Trophoblast cell (in vitro differentiated cells and primary cell): ENCODE measurements at regions not wholly inside any gene's neighbourhood (a gene's known extent, or its start where the extent isn't known, plus 50 kb on each side); places are given as distances from the start of the nearest gene placed in this dataset.
"Not testable (repeated sequence)": the region's sequence is repeated elsewhere in the genome, so short reads cannot be mapped to it uniquely, and the experiment has no call there.

ENCODE experiments used
- DNase-seq, 2 donors: peaks; one replicate each; pipeline ENCODE4 v3.0.0-alpha.2; 2016
- H2AFZ ChIP-seq: 2 replicates; pipeline ENCODE4 v1.6.1; 2013; ENCODE audit warnings: low read length, moderate library complexity, mild to moderate bottlenecking; ENCODE audit not compliant: insufficient read depth, poor library complexity
- H2AK5ac ChIP-seq: 2 replicates; pipeline ENCODE4 v1.6.1; 2013; ENCODE audit warnings: mild to moderate bottlenecking, low read length
- H2BK120ac ChIP-seq: 2 replicates; pipeline ENCODE4 v1.6.1; 2013; ENCODE audit warnings: low read length, mild to moderate bottlenecking, moderate library complexity; ENCODE audit not compliant: insufficient read depth, poor library complexity
- H2BK12ac ChIP-seq: 2 replicates; pipeline ENCODE4 v1.6.1; 2013; ENCODE audit warnings: mild to moderate bottlenecking, low read length, moderate library complexity
- H2BK5ac ChIP-seq: 2 replicates; pipeline ENCODE4 v1.6.1; 2013; ENCODE audit warnings: low read length, low read depth, moderate library complexity, mild to moderate bottlenecking; ENCODE audit not compliant: poor library complexity
- H3K14ac ChIP-seq: 2 replicates; pipeline ENCODE4 v1.6.1; 2013; ENCODE audit warnings: mild to moderate bottlenecking, low read length
- H3K18ac ChIP-seq: 2 replicates; pipeline ENCODE4 v1.6.1; 2013; ENCODE audit warnings: mild to moderate bottlenecking, low read length
- H3K23ac ChIP-seq: 2 replicates; pipeline ENCODE4 v1.6.1; 2013; ENCODE audit warnings: low read length
- H3K27ac ChIP-seq: 2 replicates; pipeline ENCODE4 v1.5.1; 2013; ENCODE audit warnings: low read depth, mild to moderate bottlenecking, inconsistent platforms, low read length, moderate library complexity
- H3K27me3 ChIP-seq: 2 replicates; pipeline ENCODE4 v1.6.1; 2013; ENCODE audit warnings: inconsistent platforms, mild to moderate bottlenecking, low read length, moderate library complexity; ENCODE audit not compliant: insufficient read depth
- H3K36me3 ChIP-seq, 2 experiments: 1 replicate in 1 of 2; 2 replicates in 1 of 2; pipeline ENCODE4 v1.6.1; 2013; ENCODE audit warnings: low read length in 2 of 2, mild to moderate bottlenecking in 2 of 2, moderate library complexity in 1 of 2; ENCODE audit not compliant: insufficient read depth in 2 of 2, control insufficient read depth in 1 of 2
- H3K4ac ChIP-seq: 2 replicates; pipeline ENCODE4 v1.6.1; 2013; ENCODE audit warnings: low read depth, mild to moderate bottlenecking, low read length, moderate library complexity
- H3K4me1 ChIP-seq, 2 experiments: 1 replicate in 1 of 2; 2 replicates in 1 of 2; pipeline ENCODE4 v1.6.1; 2013; ENCODE audit warnings: low read length in 2 of 2, mild to moderate bottlenecking in 2 of 2, moderate library complexity in 1 of 2; ENCODE audit not compliant: insufficient read depth in 2 of 2, control insufficient read depth in 1 of 2
- H3K4me2 ChIP-seq: 2 replicates; pipeline ENCODE4 v1.6.1; 2013; ENCODE audit warnings: inconsistent platforms, mild to moderate bottlenecking, low read length, moderate library complexity
- H3K4me3 ChIP-seq: 2 replicates; pipeline ENCODE4 v1.5.1; 2013; ENCODE audit warnings: mild to moderate bottlenecking, low read depth, low read length, inconsistent platforms
- H3K79me1 ChIP-seq: one replicate; pipeline ENCODE4 v1.6.1; 2013; ENCODE audit warnings: low read length
- H3K79me2 ChIP-seq: 2 replicates; pipeline ENCODE4 v1.6.1; 2013; ENCODE audit warnings: low read length, mild to moderate bottlenecking; ENCODE audit not compliant: control insufficient read depth, insufficient read depth, poor library complexity
- H3K9ac ChIP-seq: 2 replicates; pipeline ENCODE4 v1.6.1; 2013; ENCODE audit warnings: mild to moderate bottlenecking, low read length
- H3K9me3 ChIP-seq: 2 replicates; pipeline ENCODE4 v1.6.1; 2013; ENCODE audit warnings: low read depth, mild to moderate bottlenecking, control low read depth, inconsistent platforms, low read length; ENCODE audit not compliant: insufficient read depth
- H4K12ac ChIP-seq: 2 replicates; pipeline ENCODE4 v1.6.1; 2013; ENCODE audit warnings: low read depth, mild to moderate bottlenecking, low read length, moderate library complexity
- H4K8ac ChIP-seq: 2 replicates; pipeline ENCODE4 v1.6.1; 2013; ENCODE audit warnings: low read depth, mild to moderate bottlenecking, low read length, moderate library complexity
- H4K91ac ChIP-seq: one replicate; pipeline ENCODE4 v1.6.1; 2013; ENCODE audit warnings: low read depth, mild to moderate bottlenecking, low read length, moderate library complexity
- WGBS: extraction: QIAGEN DNeasy Blood & Tissue Kit; methylation state at CpG from one replicate; pipeline ENCODE4 v1.1.7; 2013; ENCODE audit warnings: missing lambda C conversion rate; ENCODE audit not compliant: insufficient read length, insufficient coverage; ENCODE audit errors: extremely low coverage; 5-methylcytosine and 5-hydroxymethylcytosine counted together

GRCh38 chr5:115452083-115452482 lies 92.5 kb downstream of the FEM1C start:
- H2AFZ ChIP-seq = no peak overlapping the region
- no peak overlapping the region for H3K4me2 ChIP-seq
- no peak overlapping the region for H3K4ac ChIP-seq
- no peaks in the 10 kb centered on the region for H3K9me3 ChIP-seq
- no peak overlapping the region for H4K8ac ChIP-seq
- H3K4me1 ChIP-seq = no peaks in the 10 kb centered on the region
- no peak overlapping the region for H3K27ac ChIP-seq
- no peaks in the 10 kb centered on the region for H3K36me3 ChIP-seq
- no peaks in the 10 kb centered on the region for H3K79me1 ChIP-seq
- H3K79me2 ChIP-seq = no peaks in the 10 kb centered on the region
- no peaks in the 10 kb centered on the region for H3K27me3 ChIP-seq
- WGBS = no CpG with 5 or more reads among the region's 2 CpGs
- DNase-seq = peak; percentile 80
- H3K18ac ChIP-seq = no peak overlapping the region
- no peak overlapping the region for H2BK5ac ChIP-seq
- H3K9ac ChIP-seq = no peak overlapping the region
- no peak overlapping the region for H4K12ac ChIP-seq
- H3K14ac ChIP-seq = no peak overlapping the region
- no peak overlapping the region for H3K4me3 ChIP-seq
- H2BK120ac ChIP-seq = no peak overlapping the region
- no peak overlapping the region for H3K23ac ChIP-seq
- no peak overlapping the region for H2AK5ac ChIP-seq
- no peak overlapping the region for H2BK12ac ChIP-seq
- no peak overlapping the region for H4K91ac ChIP-seq

- no peak overlapping the region for H3K27ac ChIP-seq
- H2BK120ac ChIP-seq = no peak overlapping the region
- H4K12ac ChIP-seq = no peak overlapping the region
- H3K79me2 ChIP-seq = no peaks in the 10 kb centered on the region
- H3K9me3 ChIP-seq = no peaks in the 10 kb centered on the region
- no peak overlapping the region for H4K8ac ChIP-seq
- no peak overlapping the region for H3K4ac ChIP-seq
- DNase-seq = peak in 1 of 2 donors; percentile 73
- H3K18ac ChIP-seq = no peak overlapping the region
- H3K9ac ChIP-seq = no peak overlapping the region
- no peak overlapping the region for H3K4me2 ChIP-seq
- WGBS = no CpG with 5 or more reads among the region's 1 CpG
- no peak overlapping the region for H2AK5ac ChIP-seq
- H3K36me3 ChIP-seq = no peaks in the 10 kb centered on the region
- no peak overlapping the region for H2BK5ac ChIP-seq
- H3K27me3 ChIP-seq = no peaks in the 10 kb centered on the region
- H2BK12ac ChIP-seq = no peak overlapping the region
- no peaks in the 10 kb centered on the region for H3K4me1 ChIP-seq
- no peak overlapping the region for H4K91ac ChIP-seq
- H3K23ac ChIP-seq = no peak overlapping the region
- no peak overlapping the region for H3K4me3 ChIP-seq
- H3K79me1 ChIP-seq = no peaks in the 10 kb centered on the region
- H2AFZ ChIP-seq = no peak overlapping the region
- no peak overlapping the region for H3K14ac ChIP-seq
These were observed 93.8 kb downstream of the FEM1C start for GRCh38 chr5:115450741-115451140.

GRCh38 chr5:115448630-115449029 lies 95.9 kb downstream of the FEM1C start:
- DNase-seq = not testable (repeated sequence)

GRCh38 chr5:115440782-115441451 lies 103.7 kb downstream of the FEM1C start:
- Histone ChIP-seq H4K91ac (no peak overlapping the region), H3K4ac (no peak overlapping the region), H3K27ac (no peak overlapping the region), H2AK5ac (no peak overlapping the region), H4K8ac (no peak overlapping the region), H2BK120ac (no peak overlapping the region), H3K36me3 (no peaks in the 10 kb centered on the region), H3K23ac (no peak overlapping the region), H3K14ac (no peak overlapping the region), H2BK5ac (no peak overlapping the region), H3K4me2 (no peak overlapping the region), H2BK12ac (no peak overlapping the region), H2AFZ (no peak overlapping the region), H3K4me1 (no peaks in the 10 kb centered on the region), H3K79me1 (no peaks in the 10 kb centered on the region), H4K12ac (no peak overlapping the region), H3K4me3 (peak overlapping the region; percentile 61), H3K18ac (no peak overlapping the region), H3K9ac (no peak overlapping the region), H3K9me3 (peaks cover 7% of the 10 kb centered on the region), H3K79me2 (no peaks in the 10 kb centered on the region), H3K27me3 (no peaks in the 10 kb centered on the region)
- peak in 1 of 2 donors; percentile 54 for DNase-seq
- no CpG with 5 or more reads among the region's 2 CpGs for WGBS

More at GRCh38 chr5:115448630-115449029, 95.9 kb downstream of the FEM1C start:
- H3K23ac ChIP-seq, H3K14ac ChIP-seq, H2BK120ac ChIP-seq, H2BK5ac ChIP-seq, H4K12ac ChIP-seq, H3K4me3 ChIP-seq, H3K4me1 ChIP-seq, H3K9ac ChIP-seq, H3K27ac ChIP-seq, H4K8ac ChIP-seq, H3K79me1 ChIP-seq, H2BK12ac ChIP-seq, H3K27me3 ChIP-seq, H2AK5ac ChIP-seq, H3K4ac ChIP-seq, H3K36me3 ChIP-seq, H3K79me2 ChIP-seq, H4K91ac ChIP-seq, H3K18ac ChIP-seq, H2AFZ ChIP-seq, H3K9me3 ChIP-seq, H3K4me2 ChIP-seq: not testable (repeated sequence)
- no CpG with 5 or more reads among the region's 7 CpGs for WGBS
